Uterus (tissue), 3 donors: ENCODE measurements at regions not wholly inside any gene's neighbourhood (a gene's known extent, or its start where the extent isn't known, plus 50 kb on each side); places are given as distances from the start of the nearest gene placed in this dataset.

Experiments used
- DNase-seq, 2 donors: peaks; one replicate each; pipeline ENCODE4 v3.0.0-alpha.2; 2019 to 2020
- H3K27ac ChIP-seq, 2 donors: fragments of 200-600 bp; sonication (generic); 1 replicate in 1 of 2; 2 replicates in 1 of 2; pipeline ENCODE4 v1.5.1; 2016 to 2018
- H3K27me3 ChIP-seq, 2 donors: fragments of 200-600 bp; sonication (generic); one replicate each; pipeline ENCODE4 v1.5.1; 2018 to 2019; ENCODE audit warnings: control low read depth in 1 of 2
- H3K36me3 ChIP-seq, 2 donors: fragments of 200-600 bp; sonication (generic); one replicate each; pipeline ENCODE4 v1.5.1; 2019; ENCODE audit warnings: control low read depth in 1 of 2
- H3K4me1 ChIP-seq, 2 donors: fragments of 200-600 bp; sonication (generic); one replicate each; pipeline ENCODE4 v1.5.1; 2018 to 2019; ENCODE audit warnings: control low read depth in 1 of 2
- H3K4me3 ChIP-seq, 2 donors: fragments of 200-600 bp; sonication (generic); 1 replicate in 1 of 2; 2 replicates in 1 of 2; pipeline ENCODE4 v1.5.1; 2018 to 2019; ENCODE audit warnings: mild to moderate bottlenecking in 1 of 2
- H3K9me3 ChIP-seq, 2 donors: fragments of 200-600 bp; sonication (generic); one replicate each; pipeline ENCODE4 v1.5.1; 2019; ENCODE audit warnings: control low read depth in 1 of 2
- POLR2A ChIP-seq, 2 donors: fragments of 450-650 bp; IDR thresholded peaks; one replicate each; pipeline ENCODE4 v1.6.1; 2016; ENCODE audit warnings: antibody characterized with exemption in 2 of 2, mild to moderate bottlenecking in 1 of 2, moderate library complexity in 1 of 2
- intact Hi-C: fragments of 100-400 bp; cut with DNase I; formaldehyde crosslinking; loops from one replicate; pipeline ENCODE4 v1.15.1; 2023; ENCODE audit warnings: low total_unique reads
- TF ChIP-seq, protein P1 (sequence below), 4 experiments: fragments of 200-600 bp in 2 of 4; fragments of 450-650 bp in 2 of 4; sonication (generic) in 2 of 4; IDR thresholded peaks; one replicate each; pipeline ENCODE4 v1.5.1; 2016 to 2019; ENCODE audit warnings: antibody characterized with exemption in 4 of 4, mild to moderate bottlenecking in 2 of 4, moderate library complexity in 1 of 4
- donor health status: DM: yes; HTN: yes; CAD: no.

- no peaks in the 10 kb centered on the region for H3K4me1 ChIP-seq
- no peaks in the 10 kb centered on the region for H3K27me3 ChIP-seq
- intact Hi-C loops = no loop called here
- DNase-seq = no peak
- TF ChIP-seq, protein P1, sequence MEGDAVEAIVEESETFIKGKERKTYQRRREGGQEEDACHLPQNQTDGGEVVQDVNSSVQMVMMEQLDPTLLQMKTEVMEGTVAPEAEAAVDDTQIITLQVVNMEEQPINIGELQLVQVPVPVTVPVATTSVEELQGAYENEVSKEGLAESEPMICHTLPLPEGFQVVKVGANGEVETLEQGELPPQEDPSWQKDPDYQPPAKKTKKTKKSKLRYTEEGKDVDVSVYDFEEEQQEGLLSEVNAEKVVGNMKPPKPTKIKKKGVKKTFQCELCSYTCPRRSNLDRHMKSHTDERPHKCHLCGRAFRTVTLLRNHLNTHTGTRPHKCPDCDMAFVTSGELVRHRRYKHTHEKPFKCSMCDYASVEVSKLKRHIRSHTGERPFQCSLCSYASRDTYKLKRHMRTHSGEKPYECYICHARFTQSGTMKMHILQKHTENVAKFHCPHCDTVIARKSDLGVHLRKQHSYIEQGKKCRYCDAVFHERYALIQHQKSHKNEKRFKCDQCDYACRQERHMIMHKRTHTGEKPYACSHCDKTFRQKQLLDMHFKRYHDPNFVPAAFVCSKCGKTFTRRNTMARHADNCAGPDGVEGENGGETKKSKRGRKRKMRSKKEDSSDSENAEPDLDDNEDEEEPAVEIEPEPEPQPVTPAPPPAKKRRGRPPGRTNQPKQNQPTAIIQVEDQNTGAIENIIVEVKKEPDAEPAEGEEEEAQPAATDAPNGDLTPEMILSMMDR (IDR thresholded peaks at IDR 0.05) = no peak
- no peak for TF ChIP-seq POLR2A (IDR thresholded peaks at IDR 0.05)
- H3K27ac ChIP-seq = no peak overlapping the region
- no peaks in the 10 kb centered on the region for H3K9me3 ChIP-seq
- no peaks in the 10 kb centered on the region for H3K36me3 ChIP-seq
- no peak overlapping the region for H3K4me3 ChIP-seq
These were observed 153.2 kb upstream of the GPR149 start for GRCh38 chr3:154583086-154583634.

DNA sequence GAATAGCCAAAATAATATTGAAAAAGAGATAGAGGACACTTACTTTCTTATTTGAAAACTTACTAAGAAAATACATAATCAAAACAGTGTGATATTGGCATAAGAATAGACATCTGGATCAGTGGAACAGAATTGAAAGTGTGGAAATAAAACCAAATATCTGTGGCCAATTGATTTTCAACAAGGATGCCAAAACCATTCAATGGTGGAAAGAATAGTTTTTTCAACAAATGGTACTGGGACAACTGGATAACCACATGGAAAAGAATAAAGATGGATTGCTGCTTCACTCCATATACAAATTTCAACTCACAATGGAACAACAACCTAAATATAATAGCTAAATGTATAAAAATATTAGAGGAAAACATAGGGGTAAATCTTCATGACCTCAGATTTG lies 152.5 kb upstream of the GPR149 start:
- no peak for TF ChIP-seq POLR2A (IDR thresholded peaks at IDR 0.05)
- TF ChIP-seq, protein P1 (IDR thresholded peaks at IDR 0.05) = no peak
- Histone ChIP-seq H3K36me3 (no peaks in the 10 kb centered on the region), H3K9me3 (no peaks in the 10 kb centered on the region), H3K27ac (no peak overlapping the region), H3K27me3 (no peaks in the 10 kb centered on the region), H3K4me1 (no peaks in the 10 kb centered on the region), H3K4me3 (no peak overlapping the region)
- no peak for DNase-seq
- intact Hi-C loops = no loop called here

DNA sequence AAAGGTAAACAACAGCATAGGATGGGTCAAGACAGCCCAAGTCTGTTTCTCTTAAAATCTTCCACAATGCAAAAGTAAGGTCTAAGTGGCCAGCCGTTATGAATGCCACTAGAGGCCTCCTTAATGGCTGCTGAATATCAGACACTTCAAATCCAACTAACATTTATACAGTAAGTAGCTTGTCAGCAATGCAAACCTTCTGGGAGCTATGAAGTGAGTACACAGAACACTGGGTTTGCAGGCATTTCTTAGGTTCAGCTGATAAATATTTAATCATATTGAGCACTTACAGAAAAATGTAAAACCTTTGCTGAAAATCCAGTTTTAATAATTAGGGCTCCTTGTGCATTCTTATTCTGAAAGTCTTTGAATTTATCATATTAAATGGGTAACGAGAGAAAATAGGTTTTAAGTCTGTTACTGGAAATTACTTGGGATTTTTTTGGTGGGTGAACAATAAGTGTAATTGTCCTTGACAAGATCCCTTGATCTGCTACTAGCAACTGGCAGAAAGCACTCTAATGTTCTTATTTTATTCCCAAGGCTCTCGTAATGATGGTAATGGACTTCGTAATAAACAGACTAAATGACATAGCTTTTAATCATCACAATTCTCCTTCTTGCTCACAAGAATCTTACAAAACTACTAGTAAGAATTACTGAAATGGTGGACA lies 141.7 kb upstream of the GPR149 start:
- H3K27me3 ChIP-seq = no peaks in the 10 kb centered on the region
- no peak for TF ChIP-seq POLR2A (IDR thresholded peaks at IDR 0.05)
- TF ChIP-seq, protein P1 (IDR thresholded peaks at IDR 0.05) = no peak
- no peak overlapping the region for H3K27ac ChIP-seq
- H3K36me3 ChIP-seq = no peaks in the 10 kb centered on the region
- H3K4me1 ChIP-seq = no peaks in the 10 kb centered on the region
- intact Hi-C loops = no loop called here
- H3K9me3 ChIP-seq = no peaks in the 10 kb centered on the region
- DNase-seq = no peak
- no peak overlapping the region for H3K4me3 ChIP-seq

DNA sequence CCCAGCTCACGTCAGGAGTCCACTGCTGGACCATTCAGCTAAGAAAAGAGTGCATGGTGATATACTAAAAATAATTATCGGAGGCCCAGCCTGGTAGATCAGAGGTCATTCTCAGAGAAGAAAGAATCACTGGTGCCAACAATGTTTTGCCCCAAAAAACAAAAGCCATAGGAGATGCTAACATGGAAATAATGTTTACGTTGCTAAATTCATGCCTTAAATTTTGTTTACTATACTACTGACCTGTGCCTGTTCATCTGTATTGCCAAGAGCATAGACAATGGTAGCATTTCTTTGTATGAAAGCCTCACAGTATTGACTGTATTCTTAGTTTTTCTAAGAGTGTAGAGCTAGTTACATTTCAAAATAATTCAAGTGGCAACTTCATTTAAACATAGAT lies 138.1 kb upstream of the GPR149 start:
- no peaks in the 10 kb centered on the region for H3K4me1 ChIP-seq
- no peak for DNase-seq
- no peak overlapping the region for H3K27ac ChIP-seq
- no peaks in the 10 kb centered on the region for H3K27me3 ChIP-seq
- intact Hi-C loops = no loop called here
- no peak overlapping the region for H3K4me3 ChIP-seq
- H3K36me3 ChIP-seq = no peaks in the 10 kb centered on the region
- no peaks in the 10 kb centered on the region for H3K9me3 ChIP-seq
- TF ChIP-seq POLR2A (IDR thresholded peaks at IDR 0.05) = no peak
- TF ChIP-seq, protein P1 (IDR thresholded peaks at IDR 0.05) = no peak

- Histone ChIP-seq H3K27ac (no peak overlapping the region), H3K9me3 (no peaks in the 10 kb centered on the region), H3K27me3 (no peaks in the 10 kb centered on the region), H3K36me3 (no peaks in the 10 kb centered on the region), H3K4me3 (no peak overlapping the region), H3K4me1 (no peaks in the 10 kb centered on the region)
- DNase-seq = no peak
- TF ChIP-seq, protein P1 (IDR thresholded peaks at IDR 0.05) = no peak
- TF ChIP-seq POLR2A (IDR thresholded peaks at IDR 0.05) = no peak
- intact Hi-C loops = no loop called here
These were observed 129.6 kb upstream of the GPR149 start for GRCh38 chr3:154559623-154560022.
